MM.1S (cell line): ENCODE measurements at regions not wholly inside any gene's neighbourhood (a gene's known extent, or its start where the extent isn't known, plus 50 kb on each side); places are given as distances from the start of the nearest gene placed in this dataset.

Experiments
- CTCF ChIP-seq: fragments of 300-600 bp; sonication (generic); IDR thresholded peaks from 2 replicates; pipeline ENCODE4 v1.5.1; 2016; ENCODE audit warnings: antibody characterized with exemption, low read length, mixed read lengths
- EZH2 ChIP-seq: fragments of 300-600 bp; sonication (generic); optimal IDR thresholded peaks from 2 replicates; pipeline ENCODE3; 2017; ENCODE audit warnings: low read depth, mild to moderate bottlenecking, antibody characterized with exemption, low read length, mixed read lengths
- EZH2phosphoT487 ChIP-seq: fragments of 300-600 bp; sonication (generic); IDR thresholded peaks from 2 replicates; pipeline ENCODE4 v1.6.1; 2018; ENCODE audit warnings: antibody characterized with exemption, low read length

GRCh38 chr2:149924028-149924427 lies 336.5 kb upstream of the MMADHC start:
- TF ChIP-seq CTCF (no peak), EZH2 (no peak), EZH2phosphoT487 (no peak)
